Neural cell (in vitro differentiated cells): ENCODE measurements at regions not wholly inside any gene's neighbourhood (a gene's known extent, or its start where the extent isn't known, plus 50 kb on each side); places are given as distances from the start of the nearest gene placed in this dataset.
"Not testable (repeated sequence)": the region's sequence is repeated elsewhere in the genome, so short reads cannot be mapped to it uniquely, and the experiment has no call there.

ENCODE experiments used
- H2AFZ ChIP-seq: fragments of 200-600, 300-800 bp; sonication (generic), shearing (Covaris generic); 2 replicates; pipeline ENCODE4 v1.6.0; 2014; ENCODE audit warnings: low read depth, mild to moderate bottlenecking, antibody characterized with exemption, low read length, moderate library complexity
- H3F3A ChIP-seq: fragments of 200-600 bp; shearing (Covaris generic); 2 replicates; pipeline ENCODE4 v1.6.1; 2016; ENCODE audit warnings: mild to moderate bottlenecking, moderate library complexity, mixed read lengths, antibody characterized with exemption, low read length; ENCODE audit not compliant: insufficient read depth, poor library complexity, severe bottlenecking
- H3K27ac ChIP-seq: fragments of 200-600, 300-800 bp; sonication (generic), shearing (Covaris generic); 2 replicates; pipeline ENCODE4 v1.5.1; 2014; ENCODE audit warnings: mild to moderate bottlenecking, low read length, moderate library complexity
- H3K27me3 ChIP-seq: fragments of 300-800, 200-600 bp; sonication (generic), shearing (Covaris generic); 2 replicates; pipeline ENCODE4 v1.6.0; 2014; ENCODE audit warnings: mild to moderate bottlenecking, low read depth, low read length, moderate library complexity; ENCODE audit not compliant: insufficient read depth
- H3K36me3 ChIP-seq: fragments of 300-800, 200-600 bp; sonication (generic), shearing (Covaris generic); 2 replicates; pipeline ENCODE4 v1.5.1; 2014; ENCODE audit warnings: mild to moderate bottlenecking, antibody characterized with exemption, low read length, moderate library complexity; ENCODE audit not compliant: insufficient read depth
- H3K4me2 ChIP-seq: fragments of 300-800, 200-600 bp; sonication (generic), shearing (Covaris generic); 2 replicates; pipeline ENCODE4 v1.6.0; 2014; ENCODE audit warnings: mild to moderate bottlenecking, low read length
- H3K4me3 ChIP-seq: fragments of 300-800, 200-600 bp; sonication (generic), shearing (Covaris generic); 2 replicates; pipeline ENCODE4 v1.5.1; 2014; ENCODE audit warnings: mild to moderate bottlenecking, low read length, moderate library complexity
- H3K79me2 ChIP-seq: fragments of 200-600 bp; shearing (Covaris generic); replicated peaks from 2 replicates; pipeline ENCODE4 v1.6.0; 2014; ENCODE audit warnings: mild to moderate bottlenecking, low read length, moderate library complexity; ENCODE audit not compliant: insufficient read depth
- H3K9ac ChIP-seq: fragments of 300-800, 200-600 bp; sonication (generic), shearing (Covaris generic); 2 replicates; pipeline ENCODE4 v1.6.1; 2016; ENCODE audit warnings: mild to moderate bottlenecking, low read length, mixed read lengths
- H3K9me2 ChIP-seq: fragments of 200-600 bp; shearing (Covaris generic); 2 replicates; pipeline ENCODE4 v1.6.1; 2016; ENCODE audit warnings: mild to moderate bottlenecking, low read length, mixed read lengths; ENCODE audit not compliant: insufficient read depth
- H3K9me3 ChIP-seq: fragments of 200-600, 300-800 bp; sonication (generic), shearing (Covaris generic); 2 replicates; pipeline ENCODE4 v1.6.1; 2016; ENCODE audit warnings: mild to moderate bottlenecking, mixed run types, low read length, moderate library complexity, mixed read lengths
- H4K20me1 ChIP-seq: fragments of 200-600 bp; shearing (Covaris generic); 2 replicates; pipeline ENCODE4 v1.6.1; 2016; ENCODE audit warnings: mild to moderate bottlenecking, mixed run types; ENCODE audit not compliant: insufficient read depth
- EP300 ChIP-seq: fragments of 450-650 bp; conservative IDR thresholded peaks from 2 replicates; pipeline ENCODE4 v1.6.1; 2014; ENCODE audit warnings: antibody characterized with exemption, mild to moderate bottlenecking, moderate library complexity; ENCODE audit not compliant: poor library complexity, severe bottlenecking
- EZH2 ChIP-seq: fragments of 200-600, 300-800 bp; shearing (Covaris generic), sonication (generic); IDR thresholded peaks from 2 replicates; pipeline ENCODE4 v1.6.1; 2014; ENCODE audit warnings: antibody characterized with exemption, low read length, borderline replicate concordance, mild to moderate bottlenecking; ENCODE audit not compliant: insufficient read depth, poor library complexity, severe bottlenecking
- MXI1 ChIP-seq: fragments of 450-650 bp; conservative IDR thresholded peaks from 2 replicates; pipeline ENCODE4 v1.6.1; 2014; ENCODE audit warnings: antibody characterized with exemption, mild to moderate bottlenecking; ENCODE audit not compliant: poor library complexity, severe bottlenecking
- POLR2AphosphoS5 ChIP-seq: IDR thresholded peaks from 2 replicates; pipeline ENCODE4 v1.6.1; 2012
- SMC3 ChIP-seq: fragments of 450-650 bp; conservative IDR thresholded peaks from 2 replicates; pipeline ENCODE4 v1.6.1; 2014; ENCODE audit warnings: antibody characterized with exemption, mild to moderate bottlenecking, moderate library complexity; ENCODE audit not compliant: poor library complexity
- TAF1 ChIP-seq: IDR thresholded peaks from 2 replicates; pipeline ENCODE4 v1.6.1; 2012; ENCODE audit warnings: low read depth
- TF ChIP-seq, protein P1 (sequence below): fragments of 450-650 bp; IDR thresholded peaks from 2 replicates; pipeline ENCODE4 v1.5.1; 2014; ENCODE audit warnings: antibody characterized with exemption, mild to moderate bottlenecking, moderate library complexity; ENCODE audit not compliant: poor library complexity, severe bottlenecking
- TF ChIP-seq, protein P2 (sequence below): IDR thresholded peaks from 2 replicates; pipeline ENCODE4 v1.6.1; 2012; ENCODE audit warnings: borderline replicate concordance

- H3K79me2 ChIP-seq, H3K9me2 ChIP-seq, H4K20me1 ChIP-seq, H3K36me3 ChIP-seq, H2AFZ ChIP-seq, H3K27me3 ChIP-seq, H3F3A ChIP-seq, H3K9ac ChIP-seq, H3K27ac ChIP-seq, H3K9me3 ChIP-seq, H3K4me2 ChIP-seq, H3K4me3 ChIP-seq: not testable (repeated sequence)
Observed at GRCh38 chr4:74505355-74505978, 60.5 kb downstream of the AREG start.

DNA sequence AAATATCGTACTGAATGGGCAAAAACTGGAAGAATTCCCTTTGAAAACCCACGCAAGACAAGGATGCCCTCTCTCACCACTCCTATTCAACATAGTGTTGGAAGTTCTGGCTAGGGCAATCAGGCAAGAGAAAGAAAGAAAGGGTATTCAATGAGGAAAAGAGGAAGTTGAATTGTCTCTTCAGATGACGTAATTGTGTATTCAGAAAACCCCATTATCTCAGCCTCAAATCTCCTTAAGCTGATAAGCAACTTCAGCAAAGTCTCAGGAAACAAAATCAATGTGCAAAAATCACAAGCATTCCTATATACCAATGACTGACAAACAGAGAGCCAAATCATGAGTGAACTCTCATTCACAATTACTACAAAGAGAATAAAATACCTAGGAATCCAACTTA, 64.4 kb downstream of the AREG start:
- not testable (repeated sequence) for H3K27me3 ChIP-seq, H3F3A ChIP-seq, H3K79me2 ChIP-seq, H3K9ac ChIP-seq, H3K9me3 ChIP-seq, H3K9me2 ChIP-seq, H4K20me1 ChIP-seq, H3K27ac ChIP-seq, H3K4me2 ChIP-seq, H3K4me3 ChIP-seq, H3K36me3 ChIP-seq, H2AFZ ChIP-seq

GRCh38 chr4:74516303-74516702, 71.4 kb downstream of the AREG start:
- H3K9me3 ChIP-seq: no peaks in the 10 kb centered on the region
- no peak overlapping the region for H3K27ac ChIP-seq
- no peak overlapping the region for H3K4me2 ChIP-seq
- TF ChIP-seq, protein P1, sequence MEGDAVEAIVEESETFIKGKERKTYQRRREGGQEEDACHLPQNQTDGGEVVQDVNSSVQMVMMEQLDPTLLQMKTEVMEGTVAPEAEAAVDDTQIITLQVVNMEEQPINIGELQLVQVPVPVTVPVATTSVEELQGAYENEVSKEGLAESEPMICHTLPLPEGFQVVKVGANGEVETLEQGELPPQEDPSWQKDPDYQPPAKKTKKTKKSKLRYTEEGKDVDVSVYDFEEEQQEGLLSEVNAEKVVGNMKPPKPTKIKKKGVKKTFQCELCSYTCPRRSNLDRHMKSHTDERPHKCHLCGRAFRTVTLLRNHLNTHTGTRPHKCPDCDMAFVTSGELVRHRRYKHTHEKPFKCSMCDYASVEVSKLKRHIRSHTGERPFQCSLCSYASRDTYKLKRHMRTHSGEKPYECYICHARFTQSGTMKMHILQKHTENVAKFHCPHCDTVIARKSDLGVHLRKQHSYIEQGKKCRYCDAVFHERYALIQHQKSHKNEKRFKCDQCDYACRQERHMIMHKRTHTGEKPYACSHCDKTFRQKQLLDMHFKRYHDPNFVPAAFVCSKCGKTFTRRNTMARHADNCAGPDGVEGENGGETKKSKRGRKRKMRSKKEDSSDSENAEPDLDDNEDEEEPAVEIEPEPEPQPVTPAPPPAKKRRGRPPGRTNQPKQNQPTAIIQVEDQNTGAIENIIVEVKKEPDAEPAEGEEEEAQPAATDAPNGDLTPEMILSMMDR: no peak
- TF ChIP-seq EZH2: no peak
- no peak for TF ChIP-seq MXI1
- TF ChIP-seq POLR2AphosphoS5: no peak
- TF ChIP-seq, protein P2, sequence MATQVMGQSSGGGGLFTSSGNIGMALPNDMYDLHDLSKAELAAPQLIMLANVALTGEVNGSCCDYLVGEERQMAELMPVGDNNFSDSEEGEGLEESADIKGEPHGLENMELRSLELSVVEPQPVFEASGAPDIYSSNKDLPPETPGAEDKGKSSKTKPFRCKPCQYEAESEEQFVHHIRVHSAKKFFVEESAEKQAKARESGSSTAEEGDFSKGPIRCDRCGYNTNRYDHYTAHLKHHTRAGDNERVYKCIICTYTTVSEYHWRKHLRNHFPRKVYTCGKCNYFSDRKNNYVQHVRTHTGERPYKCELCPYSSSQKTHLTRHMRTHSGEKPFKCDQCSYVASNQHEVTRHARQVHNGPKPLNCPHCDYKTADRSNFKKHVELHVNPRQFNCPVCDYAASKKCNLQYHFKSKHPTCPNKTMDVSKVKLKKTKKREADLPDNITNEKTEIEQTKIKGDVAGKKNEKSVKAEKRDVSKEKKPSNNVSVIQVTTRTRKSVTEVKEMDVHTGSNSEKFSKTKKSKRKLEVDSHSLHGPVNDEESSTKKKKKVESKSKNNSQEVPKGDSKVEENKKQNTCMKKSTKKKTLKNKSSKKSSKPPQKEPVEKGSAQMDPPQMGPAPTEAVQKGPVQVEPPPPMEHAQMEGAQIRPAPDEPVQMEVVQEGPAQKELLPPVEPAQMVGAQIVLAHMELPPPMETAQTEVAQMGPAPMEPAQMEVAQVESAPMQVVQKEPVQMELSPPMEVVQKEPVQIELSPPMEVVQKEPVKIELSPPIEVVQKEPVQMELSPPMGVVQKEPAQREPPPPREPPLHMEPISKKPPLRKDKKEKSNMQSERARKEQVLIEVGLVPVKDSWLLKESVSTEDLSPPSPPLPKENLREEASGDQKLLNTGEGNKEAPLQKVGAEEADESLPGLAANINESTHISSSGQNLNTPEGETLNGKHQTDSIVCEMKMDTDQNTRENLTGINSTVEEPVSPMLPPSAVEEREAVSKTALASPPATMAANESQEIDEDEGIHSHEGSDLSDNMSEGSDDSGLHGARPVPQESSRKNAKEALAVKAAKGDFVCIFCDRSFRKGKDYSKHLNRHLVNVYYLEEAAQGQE: no peak
- TF ChIP-seq TAF1: no peak
- no peak for TF ChIP-seq SMC3
- TF ChIP-seq EP300: no peak
- no peak overlapping the region for H3K9ac ChIP-seq
- H3F3A ChIP-seq: no peaks in the 10 kb centered on the region
- H3K27me3 ChIP-seq: no peaks in the 10 kb centered on the region
- no peaks in the 10 kb centered on the region for H3K79me2 ChIP-seq
- H3K4me3 ChIP-seq: no peak overlapping the region
- H3K36me3 ChIP-seq: no peaks in the 10 kb centered on the region
- H4K20me1 ChIP-seq: no peaks in the 10 kb centered on the region
- no peaks in the 10 kb centered on the region for H3K9me2 ChIP-seq
- no peak overlapping the region for H2AFZ ChIP-seq
